H1 (cell line): ENCODE measurements at regions not wholly inside any gene's neighbourhood (a gene's known extent, or its start where the extent isn't known, plus 50 kb on each side); places are given as distances from the start of the nearest gene placed in this dataset.

Experiments
- CTCF ChIA-PET: fragments of 300-600 bp; sonication (Branson Sonifier 250); formaldehyde crosslinking; loops from one replicate; lab custom pipeline; 2021; ENCODE audit not compliant: partially characterized antibody; lab: Charles Lee
- POLR2A ChIA-PET: fragments of 300-600 bp; sonication (Branson Sonifier 250); formaldehyde crosslinking; loops from one replicate; lab custom pipeline; 2021; ENCODE audit warnings: inconsistent platforms; ENCODE audit not compliant: partially characterized antibody; lab: Charles Lee
- DNase-seq, 2 experiments: peaks; one replicate each; pipeline versions ENCODE4 v3.0.0 to v3.0.0-alpha.2; 2010 to 2022; ENCODE audit warnings: low spot score in 2 of 2, low read depth in 1 of 2, mixed read lengths in 1 of 2
- FAIRE-seq: peaks from 2 replicates; lab custom pipeline; 2011; peaks lifted over from hg19 to GRCh38; lab: Jason Lieb, UNC
- H2AFZ ChIP-seq: 2 replicates; pipeline ENCODE4 v1.8.1; 2012; ENCODE audit warnings: low read length, inconsistent platforms
- H2AK5ac ChIP-seq: 2 replicates; pipeline ENCODE4 v1.6.1; 2013; ENCODE audit warnings: low read depth, low read length
- H2BK120ac ChIP-seq: replicated peaks from 2 replicates; pipeline ENCODE3; 2013; ENCODE audit warnings: low read depth, low read length, inconsistent platforms
- H2BK12ac ChIP-seq: 2 replicates; pipeline ENCODE4 v1.6.1; 2013; ENCODE audit warnings: low read depth, low read length
- H2BK15ac ChIP-seq: 2 replicates; pipeline ENCODE4 v1.6.1; 2013; ENCODE audit warnings: low read length
- H2BK20ac ChIP-seq: 2 replicates; pipeline ENCODE4 v1.6.1; 2013; ENCODE audit warnings: low read length
- H2BK5ac ChIP-seq: 2 replicates; pipeline ENCODE4 v1.6.1; 2013; ENCODE audit warnings: low read depth, low read length
- H3K14ac ChIP-seq: 2 replicates; pipeline ENCODE4 v1.6.1; 2013; ENCODE audit warnings: inconsistent platforms; ENCODE audit not compliant: insufficient read length
- H3K18ac ChIP-seq: 2 replicates; pipeline ENCODE4 v1.6.1; 2013; ENCODE audit warnings: low read length; ENCODE audit errors: extremely low read depth
- H3K23ac ChIP-seq: 2 replicates; pipeline ENCODE4 v1.6.1; 2013; ENCODE audit warnings: inconsistent platforms; ENCODE audit not compliant: insufficient read length
- H3K23me2 ChIP-seq: 2 replicates; pipeline ENCODE4 v1.6.1; 2013; ENCODE audit warnings: low read depth, low read length
- H3K27ac ChIP-seq: 2 replicates; pipeline ENCODE4 v1.6.1; 2011; ENCODE audit warnings: low read depth, low read length, inconsistent platforms
- H3K27me3 ChIP-seq, 4 experiments: replicated peaks in 1 of 4; 1 replicate in 1 of 4; 2 replicates in 3 of 4; pipeline versions ENCODE4 v1.6.1 to v1.8.1; 2011 to 2013; ENCODE audit warnings: low read length in 3 of 4, mild to moderate bottlenecking in 3 of 4, inconsistent platforms in 2 of 4, mixed read lengths in 2 of 4, moderate library complexity in 1 of 4; ENCODE audit not compliant: control insufficient read depth in 3 of 4, insufficient read depth in 3 of 4; ENCODE audit errors: extremely low read depth in 1 of 4
- H3K36me3 ChIP-seq, 4 experiments: 2 replicates each; pipeline versions ENCODE4 v1.6.1 to v1.8.1; 2011 to 2013; ENCODE audit warnings: mild to moderate bottlenecking in 4 of 4, low read length in 3 of 4, moderate library complexity in 2 of 4, control low read depth in 1 of 4, inconsistent platforms in 1 of 4; ENCODE audit not compliant: insufficient read depth in 4 of 4, control insufficient read depth in 2 of 4
- H3K4ac ChIP-seq: replicated peaks from 2 replicates; pipeline ENCODE3; 2013; ENCODE audit warnings: low read length, low read depth, mixed read lengths, inconsistent platforms; ENCODE audit not compliant: insufficient read length
- H3K4me1 ChIP-seq, 4 experiments: replicated peaks in 1 of 4; 1 replicate in 1 of 4; 2 replicates in 3 of 4; pipeline versions ENCODE4 v1.6.1 to v1.8.1; 2011 to 2013; ENCODE audit warnings: low read length in 3 of 4, inconsistent platforms in 2 of 4, mixed read lengths in 1 of 4; ENCODE audit not compliant: insufficient read depth in 4 of 4, control insufficient read depth in 3 of 4
- H3K4me2 ChIP-seq, 2 experiments: 2 replicates each; pipeline versions ENCODE4 v1.6.1 to v1.8.1; 2011 to 2013; ENCODE audit warnings: low read depth in 2 of 2, low read length in 2 of 2, control low read depth in 1 of 2, inconsistent platforms in 1 of 2, mild to moderate bottlenecking in 1 of 2; ENCODE audit not compliant: insufficient read depth in 1 of 2
- H3K4me3 ChIP-seq, 4 experiments: fragments of 200-600, 300-600 bp in 1 of 4; sonication (generic), shearing (Covaris generic), sonication (Bioruptor Twin) in 1 of 4; 2 replicates each; pipeline versions ENCODE4 v1.5.1 to v1.8.1; 2011 to 2016; ENCODE audit warnings: low read length in 4 of 4, low read depth in 3 of 4, control low read depth in 2 of 4, inconsistent platforms in 2 of 4, mild to moderate bottlenecking in 2 of 4, mixed read lengths in 1 of 4, moderate library complexity in 1 of 4; ENCODE audit not compliant: insufficient read depth in 2 of 4; ENCODE audit errors: extremely low read depth in 1 of 4
- H3K56ac ChIP-seq: replicated peaks from 2 replicates; pipeline ENCODE3; 2013; ENCODE audit warnings: low read depth, mild to moderate bottlenecking, mixed read lengths, low read length, inconsistent platforms; ENCODE audit not compliant: insufficient read length
- H3K79me1 ChIP-seq: 2 replicates; pipeline ENCODE4 v1.6.1; 2013; ENCODE audit warnings: low read depth, low read length, control low read depth
- H3K79me2 ChIP-seq, 2 experiments: 2 replicates each; pipeline versions ENCODE4 v1.6.1 to v1.8.1; 2012 to 2013; ENCODE audit warnings: low read length in 2 of 2, mild to moderate bottlenecking in 2 of 2, inconsistent platforms in 1 of 2; ENCODE audit not compliant: insufficient read depth in 2 of 2, control insufficient read depth in 1 of 2
- H3K9ac ChIP-seq, 4 experiments: replicated peaks in 1 of 4; 1 replicate in 1 of 4; 2 replicates in 3 of 4; pipeline versions ENCODE4 v1.6.1 to v1.8.1; 2011 to 2013; ENCODE audit warnings: low read depth in 3 of 4, low read length in 3 of 4, control low read depth in 2 of 4, mild to moderate bottlenecking in 2 of 4, moderate library complexity in 2 of 4, inconsistent platforms in 1 of 4; ENCODE audit errors: extremely low read depth in 1 of 4
- H3K9me3 ChIP-seq, 2 experiments: 2 replicates each; pipeline versions ENCODE4 v1.6.1 to v1.8.1; 2012 to 2013; ENCODE audit warnings: mild to moderate bottlenecking in 2 of 2, moderate library complexity in 2 of 2, control low read depth in 1 of 2, inconsistent platforms in 1 of 2, low read depth in 1 of 2, low read length in 1 of 2, mixed read lengths in 1 of 2; ENCODE audit not compliant: insufficient read depth in 2 of 2
- H4K20me1 ChIP-seq, 2 experiments: replicated peaks in 1 of 2; 2 replicates each; pipeline versions ENCODE3 to v1.8.1; 2011 to 2013; ENCODE audit warnings: inconsistent platforms in 2 of 2, low read length in 2 of 2, mild to moderate bottlenecking in 1 of 2; ENCODE audit not compliant: insufficient read depth in 2 of 2, control insufficient read depth in 1 of 2
- H4K5ac ChIP-seq: 2 replicates; pipeline ENCODE4 v1.6.1; 2013; ENCODE audit warnings: low read length, low read depth, mixed read lengths, inconsistent platforms; ENCODE audit not compliant: insufficient read length
- H4K8ac ChIP-seq: 2 replicates; pipeline ENCODE4 v1.8.0; 2013; ENCODE audit warnings: mild to moderate bottlenecking, moderate library complexity, low read length, inconsistent platforms; ENCODE audit not compliant: insufficient read depth; ENCODE audit errors: extremely low read depth
- H4K91ac ChIP-seq: replicated peaks from 2 replicates; pipeline ENCODE3; 2013; ENCODE audit warnings: low read length, mixed read lengths, inconsistent platforms; ENCODE audit not compliant: insufficient read length
- ATF3 ChIP-seq: IDR thresholded peaks from 2 replicates; pipeline ENCODE4 v1.6.1; 2011; ENCODE audit warnings: low read depth, mild to moderate bottlenecking, low read length; ENCODE audit not compliant: insufficient read depth
- CBX8 ChIP-seq: fragments of 300-800, 300-1000 bp; sonication (generic); IDR thresholded peaks from 2 replicates; pipeline ENCODE4 v1.7.1; 2016; ENCODE audit warnings: low read depth, low read length, borderline replicate concordance
- CTBP2 ChIP-seq: IDR thresholded peaks from 2 replicates; pipeline ENCODE4 v1.7.0; 2011; ENCODE audit warnings: borderline replicate concordance, mild to moderate bottlenecking, moderate library complexity, mixed read lengths, low read length; ENCODE audit not compliant: insufficient read depth, insufficient read length
- CTCF ChIP-seq, 3 experiments: IDR thresholded peaks; 1 replicate in 2 of 3; 2 replicates in 1 of 3; pipeline versions ENCODE4 v1.5.1 to v1.6.1; 2011; ENCODE audit warnings: low read length in 3 of 3, mild to moderate bottlenecking in 3 of 3, inconsistent platforms in 2 of 3, low read depth in 1 of 3, moderate library complexity in 1 of 3; ENCODE audit not compliant: insufficient read depth in 1 of 3; ENCODE audit errors: control extremely low read depth in 1 of 3
- FOSL1 ChIP-seq: IDR thresholded peaks from 2 replicates; pipeline ENCODE4 v1.6.1; 2011; ENCODE audit warnings: mild to moderate bottlenecking, low read depth, low read length, moderate library complexity; ENCODE audit not compliant: insufficient read depth
- KDM4A ChIP-seq: IDR thresholded peaks from one replicate; pipeline ENCODE4 v1.7.1; 2012; ENCODE audit warnings: low read depth, mild to moderate bottlenecking, moderate library complexity, low read length, inconsistent platforms; ENCODE audit not compliant: severe bottlenecking
- RNF2 ChIP-seq: fragments of 200-900, 300-1000 bp; sonication (generic); IDR thresholded peaks from 2 replicates; pipeline ENCODE4 v1.7.1; 2016; ENCODE audit warnings: borderline replicate concordance, low read depth, mild to moderate bottlenecking, antibody characterized with exemption, low read length; ENCODE audit not compliant: poor library complexity, severe bottlenecking; ENCODE audit errors: missing control alignments
- SP4 ChIP-seq: IDR thresholded peaks from 2 replicates; pipeline ENCODE4 v1.6.1; 2012; ENCODE audit warnings: low read length, inconsistent platforms
- TCF12 ChIP-seq: IDR thresholded peaks from 2 replicates; pipeline ENCODE4 v1.6.1; 2011; ENCODE audit warnings: low read depth, mild to moderate bottlenecking, low read length
- TEAD4 ChIP-seq: IDR thresholded peaks from 2 replicates; pipeline ENCODE4 v1.6.1; 2012; ENCODE audit warnings: low read depth, low read length, inconsistent platforms, mixed read lengths
- ZNF274 ChIP-seq: IDR thresholded peaks from 2 replicates; pipeline ENCODE4 v1.7.0; 2012; ENCODE audit warnings: low read length, borderline replicate concordance; ENCODE audit errors: extremely low read depth
- WGBS, 2 experiments: shearing (Covaris generic) in 1 of 2; methylation state at CpG; one replicate each; pipeline versions ENCODE4 v1.1.6 to v1.1.7; 2013 to 2015; ENCODE audit warnings: low lambda C conversion rate in 2 of 2, mixed read lengths in 2 of 2, inconsistent platforms in 1 of 2, low coverage in 1 of 2, missing lambda C conversion rate in 1 of 2; ENCODE audit not compliant: insufficient replicate concordance in 2 of 2, insufficient coverage in 1 of 2, insufficient read length in 1 of 2; ENCODE audit errors: extremely low coverage in 1 of 2, missing lambda C conversion rate in 1 of 2; 5-methylcytosine and 5-hydroxymethylcytosine counted together

GRCh38 chr5:147065071-147065470 is 169.8 kb upstream of the STK32A start:
- Histone ChIP-seq H4K8ac (no peak overlapping the region), H2AK5ac (no peak overlapping the region), H3K79me2 (no peaks in the 10 kb centered on the region), H3K56ac (no peak overlapping the region), H4K91ac (no peak overlapping the region), H3K36me3 (no peaks in the 10 kb centered on the region; a peak in 1 of 8 replicates), H4K5ac (no peak overlapping the region), H3K27ac (no peak overlapping the region), H3K4me2 (no peak overlapping the region), H3K4me1 (no peaks in the 10 kb centered on the region), H3K18ac (no peak overlapping the region), H2BK5ac (no peak overlapping the region), H3K4me3 (no peak overlapping the region), H3K9ac (no peak overlapping the region), H2BK20ac (no peak overlapping the region), H3K23me2 (no peaks in the 10 kb centered on the region), H2BK15ac (no peak overlapping the region), H3K4ac (no peak overlapping the region), H4K20me1 (no peaks in the 10 kb centered on the region), H3K27me3 (no peaks in the 10 kb centered on the region; a peak in 1 of 7 replicates), H2BK120ac (no peak overlapping the region), H3K79me1 (no peaks in the 10 kb centered on the region), H3K9me3 (no peaks in the 10 kb centered on the region), H3K23ac (no peak overlapping the region), H2BK12ac (no peak overlapping the region), H2AFZ (no peak overlapping the region), H3K14ac (no peak overlapping the region)
- FAIRE-seq (no peak), DNase-seq (no peak)
- ChIA-PET POLR2A (no interaction called here), CTCF (interaction anchor here (1.5 kb wide), 1 partner anchor 11 kb away, joined by 3 read pairs; no protein-coding TSS in a partner anchor)
- 88% methylated on average over 1 of the region's 1 CpG; no CpG with 5 or more reads in 1 of the 2 experiments for WGBS, 2 experiments
- TF ChIP-seq TCF12, result no peak
- no peak for TF ChIP-seq KDM4A
- no peak for TF ChIP-seq CTCF (IDR thresholded peaks at IDR 0.05; ENCODE audit: control extremely low read depth in 1 of 3, insufficient read depth in 1 of 3, low read depth in 1 of 3, low read length in 3 of 3)
- TF ChIP-seq CBX8, result no peak
- no peak for TF ChIP-seq SP4
- TF ChIP-seq CTBP2, result no peak
- TF ChIP-seq RNF2, result no peak
- TF ChIP-seq ZNF274, result no peak
- TF ChIP-seq FOSL1, result no peak
- no peak for TF ChIP-seq TEAD4
- TF ChIP-seq ATF3, result no peak
